NCI-H187 treated with DMSO at 0.1 percent for 48 hours (cell line): ENCODE measurements at regions not wholly inside any gene's neighbourhood (a gene's known extent, or its start where the extent isn't known, plus 50 kb on each side); places are given as distances from the start of the nearest gene placed in this dataset.

Source experiments
- DNase-seq: peaks from one replicate; lab custom pipeline; 2025; lab: John Stamatoyannopoulos, UW

DNA sequence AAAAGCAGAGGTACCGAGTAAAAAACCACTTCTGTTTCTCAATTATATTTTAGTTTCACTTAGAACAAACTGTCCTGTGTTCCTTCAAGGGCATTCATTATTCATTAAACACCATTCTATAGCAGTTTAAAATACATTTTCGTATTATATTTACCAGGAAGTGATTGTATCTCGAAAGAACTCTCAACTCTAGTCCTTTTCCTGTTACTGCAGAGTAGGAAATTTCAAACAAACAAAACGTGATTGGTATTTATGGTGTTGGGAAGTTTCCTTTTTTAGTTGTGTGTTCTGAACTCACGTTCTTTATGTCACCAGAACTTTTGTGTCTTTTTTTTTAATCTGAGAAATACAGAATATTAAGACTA, 139.5 kb upstream of the BTBD3 start:
- no peak for DNase-seq

DNA sequence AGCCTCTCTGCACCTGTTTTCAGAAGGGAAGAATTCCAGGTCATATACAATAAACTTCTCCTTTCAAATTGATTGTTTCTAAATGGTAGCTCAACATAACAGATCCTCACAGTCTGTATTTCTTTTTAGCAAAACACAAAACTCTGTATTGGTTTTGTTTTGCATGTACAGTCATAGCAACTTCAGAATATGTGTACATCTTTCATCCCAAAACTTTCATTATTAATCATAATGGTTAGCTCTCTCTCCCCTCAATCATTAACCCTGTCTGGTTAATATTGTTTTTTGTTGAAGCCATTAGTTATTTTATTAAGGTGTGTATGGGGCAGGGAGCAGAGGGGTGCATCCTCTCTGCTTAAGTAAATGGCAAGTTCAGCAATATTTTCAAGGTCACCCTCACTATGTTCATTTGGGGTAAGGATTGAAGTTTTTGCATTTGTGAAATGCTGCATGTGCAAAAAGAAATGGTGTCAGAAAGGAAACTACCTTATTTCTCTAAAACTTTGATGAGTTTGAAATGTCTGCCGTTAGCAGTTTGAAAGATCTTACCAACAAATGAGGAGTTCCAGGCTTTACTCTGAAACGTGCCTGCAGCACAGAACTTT, 136.8 kb upstream of the BTBD3 start:
- DNase-seq = no peak

DNA sequence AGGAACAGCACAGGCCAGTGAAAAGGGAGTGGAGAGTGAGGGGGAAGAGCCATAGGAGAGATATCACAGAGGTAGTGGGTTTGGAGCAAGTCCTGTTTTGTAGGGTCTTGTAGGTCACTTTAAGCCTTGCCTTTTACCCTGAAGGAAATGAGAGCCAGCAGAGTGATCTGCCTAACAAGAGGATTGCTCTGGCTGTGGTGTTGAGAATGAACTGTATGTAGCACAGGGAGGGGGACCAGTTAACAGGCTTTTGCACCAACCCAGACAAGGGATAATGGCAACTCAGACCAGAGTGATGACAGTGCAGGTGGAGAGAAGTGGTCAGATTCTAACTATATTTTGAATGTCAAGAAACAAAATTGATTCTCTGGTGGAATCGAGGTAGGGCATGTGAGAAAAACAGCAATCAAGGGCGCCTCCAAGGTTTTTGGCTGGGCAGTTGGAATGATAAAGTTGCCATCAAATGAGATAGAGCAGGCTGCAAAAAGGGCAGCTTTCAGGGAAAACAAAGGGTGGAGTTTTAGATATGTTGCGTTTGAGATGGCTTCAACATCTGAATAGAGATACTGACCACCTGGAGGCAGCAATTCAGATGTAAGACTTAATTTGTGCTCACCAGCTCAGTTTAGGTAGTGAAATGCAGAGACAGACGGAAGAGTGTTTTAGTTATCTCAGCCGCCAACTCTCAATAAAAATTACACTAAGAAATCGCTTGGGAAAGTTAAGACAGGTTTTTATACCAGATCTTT, 134.4 kb upstream of the BTBD3 start:
- DNase-seq = no peak

DNA sequence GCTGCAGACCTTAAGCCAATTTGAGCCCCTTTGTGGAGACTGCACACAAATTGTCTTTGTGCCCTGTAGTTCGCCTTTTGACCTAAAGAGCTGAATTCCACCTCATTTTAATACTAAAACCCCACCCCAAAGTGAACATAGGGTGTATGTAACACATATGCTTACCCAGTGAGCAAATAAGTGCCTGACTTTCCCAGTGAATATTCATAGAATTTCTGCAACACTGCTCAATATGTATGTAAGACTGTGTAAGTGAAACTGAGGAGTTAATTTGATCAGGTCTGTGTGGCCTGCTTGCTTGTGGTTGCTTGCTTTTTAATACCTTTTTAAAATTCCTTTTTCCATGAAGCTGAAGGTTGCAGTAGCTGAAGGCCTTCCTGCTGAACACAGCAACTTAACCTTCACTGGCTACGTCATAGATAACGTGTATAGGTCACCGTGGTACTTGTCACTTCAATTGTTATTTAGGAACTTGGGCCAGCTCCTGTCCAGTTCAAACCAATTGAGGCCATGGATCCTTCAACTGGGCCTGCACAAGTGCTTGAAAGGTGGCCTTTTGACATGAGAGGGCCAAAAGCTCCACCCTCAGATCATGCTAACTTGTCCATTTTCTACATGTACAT, 131.7 kb upstream of the BTBD3 start:
- DNase-seq = no peak

DNA sequence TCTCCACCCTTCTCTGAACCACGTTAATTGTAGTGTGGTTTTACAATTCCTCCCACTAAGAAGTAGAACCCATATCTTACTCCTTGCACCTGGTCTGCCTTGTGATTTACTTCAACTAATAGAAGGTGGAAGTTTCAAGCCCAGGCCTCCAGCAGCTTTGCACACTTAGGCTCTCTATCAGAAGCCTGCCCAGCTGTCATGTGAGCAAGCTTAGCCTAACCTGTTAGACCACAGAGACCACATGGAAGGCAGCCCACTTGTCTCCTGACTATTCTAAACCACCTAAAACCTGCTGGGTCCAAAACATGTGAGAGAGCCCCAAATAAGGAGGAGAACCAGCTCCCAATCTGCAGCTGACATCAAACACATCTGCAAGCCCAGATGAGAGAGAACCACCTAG, 127.6 kb upstream of the BTBD3 start:
- no peak for DNase-seq

DNA sequence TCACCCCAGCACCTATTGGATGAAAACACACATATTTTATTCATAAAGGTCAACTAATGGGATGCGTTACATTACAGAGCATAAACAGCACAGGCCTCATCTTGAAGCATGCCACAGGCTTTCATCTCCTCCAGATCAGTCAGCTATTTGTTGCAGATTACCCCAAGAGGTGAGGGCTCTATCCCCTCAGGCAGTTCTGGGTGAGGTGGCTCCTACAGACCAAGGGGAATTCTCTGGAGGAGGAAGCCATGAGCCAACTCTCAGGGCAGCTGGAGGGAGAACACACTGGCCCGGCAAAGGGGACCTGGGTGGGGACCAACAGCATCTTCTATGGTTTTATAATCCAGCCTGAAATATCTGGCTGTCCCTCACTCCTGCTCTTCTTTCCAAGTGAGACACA, 126.4 kb upstream of the BTBD3 start:
- DNase-seq = no peak

DNA sequence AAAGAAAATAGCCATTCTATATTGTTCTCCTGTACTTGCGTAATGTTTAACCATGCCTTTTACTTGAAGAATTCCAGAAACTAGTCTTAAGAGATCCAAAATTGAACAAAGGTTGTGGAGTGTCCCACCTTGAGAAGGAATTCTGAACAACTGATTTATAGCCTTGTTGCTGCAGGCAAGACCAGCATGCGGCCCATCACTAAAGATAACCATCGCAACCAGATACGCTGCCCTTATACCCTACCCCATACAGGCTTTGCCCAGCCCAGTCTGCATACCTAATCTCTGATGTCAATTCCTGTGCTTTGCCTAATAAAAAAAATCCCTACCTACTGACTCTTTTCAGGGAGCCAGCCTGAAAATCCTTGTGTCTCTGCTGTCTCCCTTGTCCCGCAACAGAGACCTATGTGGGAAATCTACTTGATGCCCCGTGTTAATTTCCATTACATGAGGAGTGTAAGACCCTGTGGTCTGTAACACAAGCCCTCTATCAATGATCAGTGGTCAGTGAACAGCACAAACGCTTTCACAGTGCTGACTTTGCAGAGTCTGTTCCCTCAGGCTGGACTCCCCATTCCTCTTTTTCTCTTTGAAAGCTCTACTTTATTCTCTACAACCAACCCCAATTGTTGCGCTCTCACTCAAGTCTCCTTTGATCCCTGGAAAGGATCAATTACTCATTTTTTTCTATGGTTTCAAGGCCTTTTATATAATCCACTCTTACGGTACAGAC, 125.7 kb upstream of the BTBD3 start:
- no peak for DNase-seq

DNA sequence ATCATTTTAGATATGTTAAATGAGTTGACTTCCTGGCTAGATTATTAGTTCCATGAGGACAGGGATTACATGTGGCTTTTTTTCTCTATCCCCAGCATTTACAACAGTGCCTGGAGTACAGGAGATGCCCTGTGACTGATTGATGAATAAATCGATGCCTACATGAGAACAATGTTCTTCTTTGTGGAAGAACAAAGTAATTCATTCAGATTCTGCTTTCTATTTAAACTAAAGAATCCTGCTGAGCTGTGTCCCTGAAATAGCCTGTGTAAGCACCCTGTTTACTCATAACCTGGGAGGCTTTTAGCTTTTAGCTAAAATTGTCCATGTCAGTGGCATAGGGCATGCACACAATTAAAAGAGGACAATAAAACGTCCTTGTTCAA, 125.1 kb upstream of the BTBD3 start:
- DNase-seq = no peak

DNA sequence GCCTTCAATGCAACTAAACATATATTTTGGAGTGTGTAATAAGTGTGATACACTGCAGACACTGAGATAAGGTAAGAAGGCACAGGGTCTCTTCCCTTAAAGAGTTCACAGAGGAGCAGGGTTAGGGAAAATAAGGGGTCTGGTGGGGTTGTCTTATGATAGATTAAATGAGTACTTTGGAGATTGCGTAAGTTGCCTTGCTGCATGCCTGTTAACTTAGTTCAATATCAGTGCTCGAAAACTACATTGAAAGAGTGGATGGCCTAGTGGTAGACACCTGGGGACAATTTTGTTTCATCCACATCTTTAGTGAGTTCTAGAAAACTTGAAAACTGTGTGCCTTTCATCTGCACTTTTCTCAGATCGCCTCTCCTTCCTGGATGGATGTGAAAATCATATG, 123.2 kb upstream of the BTBD3 start:
- no peak for DNase-seq

DNA sequence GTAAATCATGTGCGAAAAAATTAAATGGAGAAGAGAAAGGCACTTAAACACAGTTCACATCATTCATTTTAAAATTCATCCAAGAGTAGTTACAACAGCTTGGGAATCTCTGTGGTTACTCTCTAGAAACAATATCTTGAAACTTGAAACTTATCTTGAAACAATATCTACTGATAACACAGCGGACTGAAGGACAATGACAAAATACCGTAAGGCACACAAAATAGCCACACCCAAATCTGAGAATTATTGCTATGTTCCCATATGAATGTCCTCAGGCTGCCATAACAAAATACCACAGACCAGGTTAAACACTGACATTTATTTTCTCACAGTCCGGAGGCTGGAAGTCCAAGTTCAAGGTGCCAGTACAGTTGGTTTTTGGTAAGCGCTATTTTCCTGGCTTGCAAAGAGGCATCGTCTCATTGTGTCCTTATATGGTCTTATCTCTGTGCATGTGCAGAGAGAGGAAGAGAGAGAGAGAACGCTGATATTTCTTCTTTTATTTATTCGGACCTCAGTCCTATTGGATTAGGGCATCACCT, 122.5 kb upstream of the BTBD3 start:
- no peak for DNase-seq

DNA sequence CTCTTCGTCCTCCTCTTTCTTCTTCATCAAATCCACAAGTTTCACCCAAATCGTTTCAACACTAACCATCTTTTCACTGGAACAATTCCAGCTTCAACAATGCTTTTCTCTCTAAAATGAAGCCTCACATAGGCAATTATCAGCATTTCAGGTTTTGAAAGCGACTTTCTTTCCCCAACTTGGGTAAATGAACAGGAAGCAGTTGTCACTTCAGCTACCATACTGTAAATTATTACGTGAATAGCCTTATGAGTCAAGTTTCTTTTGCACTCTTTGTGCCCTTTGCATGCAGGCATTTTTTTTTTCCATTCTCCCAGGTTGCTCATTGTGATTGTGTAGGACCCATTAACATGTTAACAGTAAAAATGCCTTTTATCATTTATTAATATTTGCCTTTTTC, 121.7 kb upstream of the BTBD3 start:
- DNase-seq = no peak

DNA sequence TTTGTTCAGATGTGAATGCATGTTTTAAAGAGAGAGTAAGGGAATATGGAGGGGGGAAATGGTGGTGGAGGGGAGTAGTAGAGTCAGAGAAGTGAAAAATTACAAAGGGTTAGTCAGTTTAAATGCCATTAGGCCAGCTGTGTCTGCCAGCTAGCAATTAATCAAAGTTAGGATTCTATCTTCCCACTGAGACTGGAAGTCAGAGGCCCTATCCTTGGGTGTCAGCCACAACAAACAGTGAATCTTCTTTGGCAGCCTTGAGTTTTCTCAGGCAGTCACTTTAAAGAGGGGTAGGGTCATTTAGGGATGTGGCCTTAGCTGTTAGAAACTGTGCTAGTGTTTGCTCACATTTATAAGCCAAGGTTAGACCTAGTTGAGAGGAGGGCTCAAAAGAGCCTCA, 120.5 kb upstream of the BTBD3 start:
- no peak for DNase-seq

DNA sequence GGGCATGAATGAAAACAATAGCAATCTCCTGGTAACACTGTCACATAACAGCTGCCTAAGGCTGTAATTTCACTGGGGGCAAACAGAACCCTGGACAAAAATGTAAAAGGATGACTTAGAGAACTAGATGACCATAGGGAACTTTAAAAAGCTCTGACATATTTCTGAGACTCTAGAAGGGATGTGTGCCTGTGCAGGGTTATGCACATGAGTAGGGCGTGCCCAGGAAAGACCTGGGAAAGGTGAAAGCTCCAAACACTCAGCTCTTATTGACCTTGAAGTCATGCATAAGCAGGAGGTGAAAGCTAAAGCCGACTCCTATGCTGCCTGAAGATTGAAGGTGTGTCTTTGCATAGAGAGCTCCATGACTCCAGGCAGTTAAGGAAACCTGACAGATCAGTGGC, 118.4 kb upstream of the BTBD3 start:
- no peak for DNase-seq

DNA sequence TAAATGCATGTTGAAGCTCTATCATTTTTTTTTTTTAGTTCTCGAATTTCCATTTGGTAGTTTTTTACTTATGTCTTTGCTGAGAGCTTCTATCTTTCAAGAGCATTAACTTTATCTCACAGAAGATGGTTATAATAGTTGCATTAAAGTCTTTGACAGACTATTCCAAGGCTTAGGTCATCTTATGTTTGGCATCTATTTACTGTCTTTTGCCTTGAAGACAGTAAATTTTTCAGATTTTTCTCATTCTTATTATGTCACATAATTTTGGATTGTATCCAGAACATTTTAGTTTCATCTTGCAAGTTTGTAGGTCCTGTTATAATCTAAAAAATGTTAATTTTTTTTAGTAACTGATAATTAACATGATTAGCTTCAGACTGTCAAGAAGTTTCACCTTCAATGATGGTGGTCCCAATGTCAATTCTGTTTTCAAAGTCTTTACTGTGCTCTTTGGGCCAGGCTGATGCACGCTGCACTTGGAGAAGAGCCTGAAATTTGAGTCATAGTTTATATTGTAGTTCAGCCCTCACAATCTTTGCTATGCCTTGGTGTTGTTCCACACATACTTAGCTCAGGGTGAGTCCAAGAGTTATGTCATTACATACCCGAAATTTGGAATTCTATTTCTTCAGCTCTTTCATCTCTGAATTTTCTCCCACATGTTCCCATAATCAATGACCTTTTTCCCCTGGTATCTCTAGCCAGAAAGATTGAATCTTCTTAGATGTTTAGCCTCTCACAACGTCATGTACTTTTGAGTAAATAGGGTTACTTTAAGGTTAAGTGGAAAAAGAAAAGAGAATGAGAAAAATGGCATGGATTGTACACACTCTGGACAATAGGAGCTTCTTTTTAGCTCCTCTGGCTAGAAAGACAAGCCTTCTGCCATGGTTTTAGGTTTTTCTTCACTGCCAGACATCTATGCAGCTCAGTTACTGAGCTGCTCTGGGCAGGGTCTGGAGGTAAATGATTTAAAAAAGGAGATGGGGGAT, 110.3 kb upstream of the BTBD3 start:
- no peak for DNase-seq

DNA sequence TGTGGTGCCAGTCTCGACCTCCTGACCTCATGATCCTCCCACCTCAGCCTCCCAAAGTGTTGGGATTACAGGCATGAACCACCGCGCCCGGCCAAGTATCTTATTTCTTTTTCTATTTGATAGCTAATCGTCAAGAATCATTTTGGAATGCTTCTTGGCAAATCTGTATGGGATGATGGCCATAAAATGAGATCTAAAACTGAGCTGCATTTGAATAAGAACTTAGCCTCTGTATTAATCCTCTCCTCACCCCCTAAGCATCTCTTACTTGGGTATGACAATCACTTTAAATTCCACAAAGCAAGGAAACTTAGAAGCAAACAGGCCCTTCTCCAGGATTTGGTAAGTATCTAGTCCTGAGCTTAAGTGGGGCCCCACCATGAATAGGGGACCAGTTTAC, 108.9 kb upstream of the BTBD3 start:
- no peak for DNase-seq

DNA sequence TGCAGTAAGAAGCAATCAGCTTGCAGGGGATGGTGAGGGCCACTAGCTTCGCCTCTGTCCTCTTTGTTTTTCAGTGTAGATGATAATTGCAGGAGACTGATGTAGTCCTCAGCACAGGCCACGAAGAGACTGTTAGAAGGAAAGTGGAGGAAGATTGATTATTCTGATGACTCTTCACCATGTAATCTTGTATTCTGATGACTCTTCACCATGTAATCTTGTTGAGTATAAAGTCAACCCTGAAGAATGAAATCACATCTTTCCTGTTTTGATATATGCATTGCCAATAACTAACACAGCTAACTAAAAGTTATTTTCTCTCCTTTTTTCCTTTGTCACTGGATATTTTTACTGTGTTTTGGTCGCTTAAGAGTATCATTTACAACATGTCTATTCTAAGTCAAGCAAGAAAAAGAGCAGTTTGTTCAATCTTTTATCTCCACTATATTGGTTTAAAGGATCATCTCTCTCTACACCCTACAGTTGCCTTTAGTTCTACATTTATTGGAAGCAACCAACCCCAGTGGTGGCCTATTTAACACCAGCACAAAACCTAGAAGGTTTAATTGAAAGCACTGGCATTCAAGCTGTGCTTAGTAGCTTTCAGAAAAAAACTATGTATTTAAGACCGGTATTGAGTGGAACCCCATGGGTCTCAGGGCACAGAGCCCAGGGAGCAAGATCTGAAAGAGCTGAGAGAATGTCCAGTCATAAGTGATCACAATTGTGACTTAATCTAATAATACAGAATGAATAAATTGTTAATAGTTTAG, 107.2 kb upstream of the BTBD3 start:
- DNase-seq = no peak

DNA sequence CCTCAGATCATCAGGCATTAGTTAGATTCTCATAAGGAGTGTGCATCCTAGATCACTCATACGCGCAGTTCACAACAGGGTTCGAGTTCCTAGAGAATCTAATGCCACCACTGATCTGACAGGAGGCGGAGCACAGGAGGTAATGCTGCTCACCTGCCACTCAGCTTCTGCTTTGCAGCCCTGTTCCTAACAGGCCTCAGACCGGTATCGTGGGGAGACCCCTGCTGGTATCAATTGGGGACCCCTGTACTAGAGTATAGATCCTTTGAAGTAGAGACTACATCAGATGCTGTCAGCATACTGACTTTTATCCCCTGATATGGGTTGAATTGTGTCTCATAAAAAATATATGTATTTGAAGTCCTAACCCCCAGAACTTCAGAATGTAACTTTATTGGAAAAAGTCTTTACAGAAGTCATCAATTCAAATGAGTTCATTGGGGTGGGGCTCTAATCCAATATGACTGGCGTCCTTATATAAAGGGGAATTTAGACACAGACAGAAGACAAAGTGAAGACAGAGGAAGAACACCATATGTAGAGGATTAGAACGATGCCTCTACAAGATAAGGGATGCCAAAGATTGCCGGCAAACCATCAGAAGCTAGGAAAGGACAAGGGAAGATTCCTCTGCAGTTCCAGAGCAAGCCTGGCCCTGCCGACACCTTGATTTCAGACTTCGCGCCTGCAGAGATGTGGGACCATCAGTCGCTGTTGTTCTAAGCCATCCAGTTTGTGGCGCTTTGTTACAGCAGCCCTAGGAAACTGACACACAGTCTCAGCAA, 104.4 kb upstream of the BTBD3 start:
- DNase-seq = no peak

DNA sequence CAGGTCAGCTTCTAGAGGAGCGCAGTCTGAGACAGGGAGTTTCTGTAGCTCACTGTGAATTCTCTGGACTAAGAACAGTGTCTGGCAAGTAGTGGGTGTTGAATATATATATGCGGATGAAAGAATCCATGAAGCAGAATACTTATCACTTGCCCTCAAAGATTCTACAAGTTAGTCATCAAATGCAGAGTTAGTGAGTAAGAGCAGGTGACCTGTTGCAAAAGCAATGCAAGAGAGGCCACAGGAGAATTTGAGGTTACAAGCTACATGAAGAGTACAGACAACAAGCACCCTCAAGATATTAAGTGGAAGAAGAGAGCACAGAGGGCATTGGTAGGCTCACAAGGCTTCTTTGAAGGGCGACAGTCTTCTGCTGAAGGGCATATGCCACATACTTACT, 103.4 kb upstream of the BTBD3 start:
- DNase-seq = no peak

DNA sequence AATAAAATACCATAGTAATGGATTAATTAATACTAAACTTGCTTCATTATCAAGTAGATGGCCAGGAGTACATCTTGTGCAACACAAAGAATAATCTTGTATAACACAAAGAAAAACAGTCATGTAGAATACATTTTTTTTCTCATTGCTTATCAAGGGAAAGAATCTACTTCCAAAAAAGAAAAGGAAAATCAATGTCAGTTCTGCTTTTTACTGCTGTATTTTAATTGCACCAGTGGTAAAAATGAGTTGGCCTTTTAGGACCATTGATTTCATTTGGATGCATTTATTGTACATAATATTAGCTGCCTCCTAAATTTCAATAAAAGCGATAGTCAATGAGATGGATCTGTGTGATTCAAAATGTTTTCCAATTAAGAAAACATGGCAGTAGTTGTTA, 96.9 kb upstream of the BTBD3 start:
- no peak for DNase-seq

DNA sequence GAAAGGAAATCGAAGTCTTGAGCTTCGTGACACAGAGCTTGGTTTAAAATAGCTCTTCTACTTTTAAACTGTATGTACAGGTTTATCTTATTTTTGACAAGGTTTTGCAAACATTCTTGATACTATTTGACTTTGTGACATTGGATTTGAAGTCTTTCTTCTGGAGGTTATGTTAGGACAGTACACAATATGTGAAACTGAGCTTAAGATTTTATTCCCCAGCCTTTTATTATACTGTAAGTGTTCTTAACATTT, 95.2 kb upstream of the BTBD3 start:
- DNase-seq = no peak
